GM19438 (cell line): ENCODE measurements at regions not wholly inside any gene's neighbourhood (a gene's known extent, or its start where the extent isn't known, plus 50 kb on each side); places are given as distances from the start of the nearest gene placed in this dataset.
"Not testable (repeated sequence)": the region's sequence is repeated elsewhere in the genome, so short reads cannot be mapped to it uniquely, and the experiment has no call there.

Experiments
- ATAC-seq: cut with Tn5 transposase; IDR thresholded peaks from one replicate; pipeline ENCODE4 v1.9.1; 2021; ENCODE audit warnings: low read depth; ENCODE audit not compliant: unreplicated experiment

- ATAC-seq, result no peak
Observed at GRCh38 chr6:141884850-141885249, 247.9 kb upstream of the GJE1 start.

- no peak for ATAC-seq
Observed at GRCh38 chr6:141878686-141879085, 254.0 kb upstream of the GJE1 start.

GRCh38 chr6:141877275-141877983 lies 255.3 kb upstream of the GJE1 start:
- no peak for ATAC-seq

- ATAC-seq, result no peak
Observed at GRCh38 chr6:141874930-141875602, 257.7 kb upstream of the GJE1 start.

GRCh38 chr6:141869509-141869908 lies 263.2 kb upstream of the GJE1 start:
- ATAC-seq, result not testable (repeated sequence)

GRCh38 chr6:141867767-141868166 lies 265.0 kb upstream of the GJE1 start:
- no peak for ATAC-seq

- ATAC-seq, result no peak
Observed at GRCh38 chr6:141866731-141867497, 265.8 kb upstream of the GJE1 start.

- ATAC-seq, result no peak
Observed at GRCh38 chr6:141851063-141851462, 281.7 kb upstream of the GJE1 start.

- no peak for ATAC-seq
Observed at GRCh38 chr6:141848029-141848890, 284.5 kb upstream of the GJE1 start.

- no peak for ATAC-seq
Observed at GRCh38 chr6:141846639-141847038, 286.1 kb upstream of the GJE1 start.

- no peak for ATAC-seq
Observed at GRCh38 chr6:141843178-141843834, 289.4 kb upstream of the GJE1 start.

GRCh38 chr6:141833001-141833655 lies 299.6 kb upstream of the GJE1 start:
- no peak for ATAC-seq

GRCh38 chr6:141830530-141830929 lies 302.2 kb upstream of the GJE1 start:
- ATAC-seq, result no peak

- ATAC-seq, result no peak
Observed at GRCh38 chr6:141829566-141830360, 303.0 kb upstream of the GJE1 start.

GRCh38 chr6:141824350-141824749 lies 308.4 kb upstream of the GJE1 start:
- ATAC-seq, result no peak

GRCh38 chr6:141815039-141815438 lies 317.7 kb upstream of the GJE1 start:
- ATAC-seq, result not testable (repeated sequence)

GRCh38 chr6:141809901-141810300 lies 322.8 kb upstream of the GJE1 start:
- no peak for ATAC-seq

- ATAC-seq, result no peak
Observed at GRCh38 chr6:141808662-141809061, 324.1 kb upstream of the GJE1 start.

GRCh38 chr6:141800973-141801372 lies 331.8 kb upstream of the GJE1 start:
- ATAC-seq, result not testable (repeated sequence)
